Spinal cord (tissue), 9 donors: ENCODE measurements at regions not wholly inside any gene's neighbourhood (a gene's known extent, or its start where the extent isn't known, plus 50 kb on each side); places are given as distances from the start of the nearest gene placed in this dataset.

Experiments
- DNase-seq, 6 donors: peaks; one replicate each; pipeline versions ENCODE4 v3.0.0 to v3.0.0-alpha.2; 2013 to 2015; ENCODE audit warnings: low spot score in 6 of 6, low read depth in 4 of 6
- H3K27ac ChIP-seq: one replicate; pipeline ENCODE4 v1.5.1; 2013; ENCODE audit warnings: low read depth, low read length, control low read depth
- H3K27me3 ChIP-seq: one replicate; pipeline ENCODE4 v1.6.1; 2013; ENCODE audit warnings: low read length; ENCODE audit not compliant: control insufficient read depth, insufficient read depth
- H3K36me3 ChIP-seq: one replicate; pipeline ENCODE4 v1.6.1; 2013; ENCODE audit warnings: low read length; ENCODE audit not compliant: control insufficient read depth, insufficient read depth
- H3K4me1 ChIP-seq: one replicate; pipeline ENCODE4 v1.6.1; 2013; ENCODE audit warnings: low read length; ENCODE audit not compliant: control insufficient read depth, insufficient read depth
- H3K4me3 ChIP-seq: one replicate; pipeline ENCODE4 v1.5.1; 2013; ENCODE audit warnings: low read depth, low read length, control low read depth
- H3K9me3 ChIP-seq: one replicate; pipeline ENCODE4 v1.6.1; 2013; ENCODE audit warnings: low read length; ENCODE audit not compliant: control insufficient read depth, insufficient read depth
- WGBS: methylation state at CpG from one replicate; pipeline ENCODE4 v1.1.5; 2013; ENCODE audit warnings: missing lambda C conversion rate; ENCODE audit not compliant: insufficient coverage; 5-methylcytosine and 5-hydroxymethylcytosine counted together
- donor health status: healthy.

DNA sequence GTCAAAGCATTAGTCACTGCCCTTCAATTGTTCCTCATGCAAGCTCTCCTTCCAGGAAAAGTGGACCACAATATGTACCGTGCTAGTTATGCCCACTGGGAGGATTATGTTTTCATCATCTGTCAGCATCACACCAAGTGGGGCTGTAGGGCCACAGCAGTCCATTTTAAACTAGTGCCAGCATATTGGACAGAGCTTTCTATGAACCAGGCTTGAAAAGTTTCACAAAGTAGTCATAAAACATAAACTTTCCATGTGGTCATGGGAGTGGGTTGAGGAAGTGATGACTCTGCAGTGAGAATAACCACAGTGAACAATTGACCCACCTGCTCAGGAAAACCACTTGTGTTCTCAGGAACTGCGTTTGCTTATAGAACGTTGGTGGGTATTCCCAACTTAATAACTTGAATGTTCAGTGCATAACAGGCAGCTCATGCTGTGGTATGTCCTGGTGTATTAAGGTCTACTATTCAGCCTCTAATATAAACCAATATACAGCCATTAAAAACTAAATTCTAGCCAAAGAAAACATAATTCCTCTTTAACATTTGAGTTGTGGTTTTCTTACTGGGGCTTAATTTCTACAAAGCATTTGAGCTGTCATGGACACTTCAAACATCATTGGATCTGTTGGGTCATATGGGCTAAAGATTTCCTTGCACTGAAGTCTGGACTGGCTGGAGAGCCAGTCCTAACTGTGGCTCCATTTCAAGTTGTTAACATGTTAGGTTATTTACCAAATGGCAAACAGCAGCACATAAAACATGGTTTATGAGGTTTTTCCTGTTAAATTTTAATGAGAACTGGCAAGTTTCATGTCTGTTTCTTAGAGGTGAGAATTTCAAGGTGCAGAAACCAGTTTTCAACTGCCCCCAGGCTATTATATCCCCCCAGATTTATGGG lies 274.1 kb downstream of the OTOL1 start:
- no peak for DNase-seq
- Histone ChIP-seq H3K4me3 (no peak overlapping the region), H3K9me3 (no peaks in the 10 kb centered on the region), H3K36me3 (no peaks in the 10 kb centered on the region), H3K27ac (no peak overlapping the region), H3K27me3 (no peaks in the 10 kb centered on the region), H3K4me1 (no peaks in the 10 kb centered on the region)
- WGBS: 86% methylated on average over 1 of the region's 3 CpGs

- H3K4me3 ChIP-seq: no peak overlapping the region
- DNase-seq: no peak
- H3K27me3 ChIP-seq: no peaks in the 10 kb centered on the region
- H3K36me3 ChIP-seq: no peaks in the 10 kb centered on the region
- no peaks in the 10 kb centered on the region for H3K9me3 ChIP-seq
- WGBS: no CpG with 5 or more reads among the region's 1 CpG
- H3K27ac ChIP-seq: no peak overlapping the region
- no peaks in the 10 kb centered on the region for H3K4me1 ChIP-seq
Observed at GRCh38 chr3:161781381-161781780, 284.8 kb downstream of the OTOL1 start.

DNA sequence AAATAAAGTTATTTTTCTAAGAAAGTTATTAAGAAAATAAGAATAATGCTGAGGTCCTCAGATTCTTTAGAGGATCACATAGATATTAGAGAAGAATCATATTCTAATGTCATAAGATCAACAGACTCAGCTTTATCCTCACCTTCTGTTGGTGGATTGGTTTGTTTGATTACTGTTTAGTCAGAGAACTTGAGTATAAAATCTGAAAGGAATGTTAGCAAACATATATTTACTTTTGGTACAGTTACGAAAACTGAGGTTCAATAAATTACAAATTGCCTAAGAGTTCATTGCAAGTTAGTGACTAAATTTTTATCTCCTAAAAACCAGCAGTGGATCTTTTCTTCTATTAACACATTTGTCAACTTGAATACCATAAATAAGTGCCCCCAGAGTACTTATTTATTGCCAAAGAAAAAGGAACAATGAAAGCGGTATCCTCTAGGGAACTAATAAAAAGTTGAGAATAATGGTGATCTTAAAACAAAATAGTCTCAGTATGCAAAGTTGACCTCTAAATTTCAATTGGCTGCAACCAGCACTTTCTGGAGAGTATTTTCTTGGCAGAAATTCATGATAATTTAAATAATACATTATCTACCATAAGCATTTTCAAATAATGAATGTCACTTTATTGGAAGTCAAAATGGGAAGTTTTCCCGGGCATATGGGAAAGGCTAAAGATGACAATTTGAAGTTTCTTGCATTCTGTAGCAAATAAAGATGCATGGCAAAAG lies 296.8 kb downstream of the OTOL1 start:
- DNase-seq: no peak
- Histone ChIP-seq H3K36me3 (no peaks in the 10 kb centered on the region), H3K4me3 (no peak overlapping the region), H3K27me3 (no peaks in the 10 kb centered on the region), H3K4me1 (no peaks in the 10 kb centered on the region), H3K27ac (no peak overlapping the region), H3K9me3 (no peaks in the 10 kb centered on the region)
- WGBS: no CpG with 5 or more reads among the region's 3 CpGs

- H3K4me3 ChIP-seq: no peak overlapping the region
- H3K9me3 ChIP-seq: no peaks in the 10 kb centered on the region
- no peak overlapping the region for H3K27ac ChIP-seq
- no peaks in the 10 kb centered on the region for H3K4me1 ChIP-seq
- no CpG with 5 or more reads among the region's 4 CpGs for WGBS
- DNase-seq: no peak
- no peaks in the 10 kb centered on the region for H3K27me3 ChIP-seq
- H3K36me3 ChIP-seq: no peaks in the 10 kb centered on the region
Observed at GRCh38 chr3:161794551-161794950, 297.9 kb downstream of the OTOL1 start.

DNA sequence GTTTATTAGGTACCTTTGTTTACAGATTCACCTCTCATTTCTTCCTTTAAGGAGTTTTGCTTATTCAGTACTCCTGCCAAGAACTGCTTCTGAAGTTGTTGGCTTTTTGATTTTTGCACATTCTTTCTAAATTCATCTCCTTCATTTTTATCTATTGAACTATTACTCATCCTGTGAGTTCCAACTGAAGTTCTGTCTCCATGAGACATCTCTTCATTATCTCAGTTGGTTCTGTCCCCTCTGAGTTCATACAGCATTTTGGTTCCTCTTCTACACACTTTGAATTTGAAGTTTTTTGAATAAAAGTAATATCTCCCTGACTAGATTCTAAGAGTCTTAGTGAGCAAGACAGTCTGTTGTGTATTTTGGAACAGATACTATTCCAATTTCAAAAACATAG lies 299.7 kb downstream of the OTOL1 start:
- Histone ChIP-seq H3K36me3 (no peaks in the 10 kb centered on the region), H3K4me1 (no peaks in the 10 kb centered on the region), H3K4me3 (no peak overlapping the region), H3K27ac (no peak overlapping the region), H3K27me3 (no peaks in the 10 kb centered on the region), H3K9me3 (no peaks in the 10 kb centered on the region)
- DNase-seq: no peak

- H3K4me1 ChIP-seq: no peaks in the 10 kb centered on the region
- H3K9me3 ChIP-seq: no peaks in the 10 kb centered on the region
Observed at GRCh38 chr3:161796780-161797179, 300.2 kb downstream of the OTOL1 start.

GRCh38 chr3:161798016-161798415 lies 301.4 kb downstream of the OTOL1 start:
- no CpG with 5 or more reads among the region's 3 CpGs for WGBS
- H3K36me3 ChIP-seq: no peaks in the 10 kb centered on the region
- H3K9me3 ChIP-seq: no peaks in the 10 kb centered on the region
- no peak overlapping the region for H3K4me3 ChIP-seq
- H3K27me3 ChIP-seq: no peaks in the 10 kb centered on the region
- H3K27ac ChIP-seq: no peak overlapping the region
- peak in 1 of 6 donors; percentile 76 for DNase-seq
- H3K4me1 ChIP-seq: no peaks in the 10 kb centered on the region

More at GRCh38 chr3:161796780-161797179, 300.2 kb downstream of the OTOL1 start:
- Histone ChIP-seq H3K36me3 (no peaks in the 10 kb centered on the region), H3K27ac (no peak overlapping the region), H3K27me3 (no peaks in the 10 kb centered on the region), H3K4me3 (no peak overlapping the region)
- DNase-seq: no peak

GRCh38 chr3:161800985-161801559 lies 304.5 kb downstream of the OTOL1 start:
- Histone ChIP-seq H3K36me3 (no peaks in the 10 kb centered on the region), H3K27me3 (no peaks in the 10 kb centered on the region), H3K9me3 (no peaks in the 10 kb centered on the region), H3K4me3 (no peak overlapping the region), H3K4me1 (no peaks in the 10 kb centered on the region), H3K27ac (no peak overlapping the region)
- WGBS: 0% methylated on average over 1 of the region's 1 CpG
- no peak for DNase-seq

GRCh38 chr3:161818106-161818505 lies 321.5 kb downstream of the OTOL1 start:
- WGBS: 89% methylated on average over 1 of the region's 1 CpG

More at GRCh38 chr3:161818106-161818505, 321.5 kb downstream of the OTOL1 start:
- H3K9me3 ChIP-seq: no peaks in the 10 kb centered on the region
- DNase-seq: no peak
- no peaks in the 10 kb centered on the region for H3K4me1 ChIP-seq
- no peaks in the 10 kb centered on the region for H3K36me3 ChIP-seq
- no peaks in the 10 kb centered on the region for H3K27me3 ChIP-seq
- no peak overlapping the region for H3K27ac ChIP-seq
- no peak overlapping the region for H3K4me3 ChIP-seq
